HepG2 (cell line): ENCODE measurements at regions not wholly inside any gene's neighbourhood (a gene's known extent, or its start where the extent isn't known, plus 50 kb on each side); places are given as distances from the start of the nearest gene placed in this dataset.

ENCODE experiments used
- ATAC-seq: fragments of 200-7000 bp; cut with Tn5 transposase; 3 replicates; pipeline ENCODE4 v1.9.1; 2020; ENCODE audit warnings: mild to moderate bottlenecking, moderate library complexity
- BruUV-seq: library from RNA; stranded (reverse); fragments of 400-500 nt; replicated peaks from 2 replicates; lab custom pipeline; 2021; lab: Mats Ljungman, UMichigan
- CTCF ChIA-PET: fragments of 300-600 bp; formaldehyde crosslinking; extraction: SDS; loops from one replicate; lab custom pipeline; 2021; ENCODE audit warnings: low total read pairs, inconsistent platforms, low intra/inter-chr PET ratio; lab: Yijun Ruan, JAX
- POLR2A ChIA-PET: fragments of 350-600 bp; sonication (Branson Sonifier 250); formaldehyde crosslinking; loops from one replicate; lab custom pipeline; 2020; ENCODE audit warnings: antibody characterized with exemption, inconsistent platforms; lab: Yijun Ruan, JAX
- DNase-seq: peaks from one replicate; pipeline ENCODE4 v3.0.0-alpha.2; 2015; ENCODE audit warnings: low spot score
- FAIRE-seq: peaks from 3 replicates; lab custom pipeline; 2011; peaks lifted over from hg19 to GRCh38; lab: Jason Lieb, UNC
- H2AFZ ChIP-seq: one replicate; pipeline ENCODE4 v1.6.1; 2011; ENCODE audit warnings: low read length, inconsistent platforms
- H3K27ac ChIP-seq: fragments of 300-600 bp; 3 replicates; pipeline ENCODE4 v1.8.0; 2011; ENCODE audit warnings: mixed run types, mild to moderate bottlenecking, mixed read lengths, low read length, inconsistent platforms; ENCODE audit not compliant: insufficient read depth; ENCODE audit errors: extremely low read length
- H3K27me3 ChIP-seq, 2 experiments: fragments of 200-600 bp in 1 of 2; 2 replicates in 1 of 2; 3 replicates in 1 of 2; pipeline versions ENCODE4 v1.6.0 to v1.8.0; 2011; ENCODE audit warnings: low read length in 2 of 2, mild to moderate bottlenecking in 2 of 2, moderate library complexity in 2 of 2, inconsistent platforms in 1 of 2; ENCODE audit not compliant: insufficient read depth in 2 of 2, control insufficient read depth in 1 of 2
- H3K36me3 ChIP-seq, 2 experiments: fragments of 200-600 bp in 1 of 2; replicated peaks in 1 of 2; 2 replicates in 1 of 2; 3 replicates in 1 of 2; pipeline versions ENCODE4 v1.5.1 to v1.8.0; 2011; ENCODE audit warnings: low read length in 2 of 2, inconsistent platforms in 1 of 2; ENCODE audit not compliant: insufficient read depth in 2 of 2, control insufficient read depth in 1 of 2
- H3K4me1 ChIP-seq: 2 replicates; pipeline ENCODE4 v1.5.1; 2012; ENCODE audit warnings: low read length, inconsistent platforms; ENCODE audit not compliant: insufficient read depth
- H3K4me2 ChIP-seq: 2 replicates; pipeline ENCODE4 v1.6.0; 2011; ENCODE audit warnings: low read depth, low read length, inconsistent platforms
- H3K4me3 ChIP-seq, 3 experiments: fragments of 200-600 bp in 1 of 3; sonication (generic), shearing (Covaris generic) in 1 of 3; replicated peaks in 1 of 3; 2 replicates each; pipeline ENCODE4 v1.5.1; 2011 to 2016; ENCODE audit warnings: low read length in 3 of 3, inconsistent platforms in 2 of 3, low read depth in 2 of 3, mild to moderate bottlenecking in 2 of 3, control low read depth in 1 of 3, mixed read lengths in 1 of 3; ENCODE audit not compliant: insufficient read depth in 1 of 3
- H3K79me2 ChIP-seq: one replicate; pipeline ENCODE4 v1.6.1; 2011; ENCODE audit warnings: low read length, inconsistent platforms; ENCODE audit not compliant: insufficient read depth
- H3K9ac ChIP-seq: 2 replicates; pipeline ENCODE4 v1.6.0; 2011; ENCODE audit warnings: mild to moderate bottlenecking, low read depth, low read length, inconsistent platforms; ENCODE audit not compliant: insufficient read depth
- H3K9me3 ChIP-seq: 2 replicates; pipeline ENCODE4 v1.5.1; 2012; ENCODE audit warnings: mild to moderate bottlenecking, low read length
- H4K20me1 ChIP-seq: 2 replicates; pipeline ENCODE4 v1.6.0; 2011; ENCODE audit warnings: inconsistent platforms, mild to moderate bottlenecking, low read length, moderate library complexity; ENCODE audit not compliant: insufficient read depth
- GATAD1 ChIP-seq: IDR thresholded peaks from 2 replicates; pipeline ENCODE4 v1.6.1; 2016; ENCODE audit warnings: missing genetic modification reagents, missing compliant biosample characterization
- HOXA9 ChIP-seq: sonication (generic); formaldehyde crosslinking; IDR thresholded peaks from 2 replicates; pipeline ENCODE4 v1.8.1; 2022; ENCODE audit warnings: missing genetic modification reagents, mild to moderate bottlenecking, moderate library complexity, borderline replicate concordance
- KLF6 ChIP-seq: IDR thresholded peaks from 2 replicates; pipeline ENCODE4 v1.8.0; 2016; ENCODE audit warnings: missing biosample characterization, missing genetic modification reagents
- MEIS2 ChIP-seq: sonication (generic); formaldehyde crosslinking; IDR thresholded peaks from 2 replicates; pipeline ENCODE4 v1.9.0; 2021; ENCODE audit warnings: mild to moderate bottlenecking, missing genetic modification reagents
- MTF1 ChIP-seq: sonication (generic); formaldehyde crosslinking; IDR thresholded peaks from 2 replicates; pipeline ENCODE4 v1.5.0; 2020; ENCODE audit warnings: missing genetic modification reagents
- MXI1 ChIP-seq: IDR thresholded peaks from 3 replicates; pipeline ENCODE4 v1.6.1; 2012; ENCODE audit warnings: low read depth, low read length, inconsistent platforms, borderline replicate concordance
- NFKB2 ChIP-seq: sonication (generic); formaldehyde crosslinking; IDR thresholded peaks from 2 replicates; pipeline ENCODE4 v1.4.0; 2020; ENCODE audit warnings: missing genetic modification reagents, borderline replicate concordance
- PRPF4 ChIP-seq: fragments of 200-400 bp; formaldehyde crosslinking; IDR thresholded peaks from 2 replicates; pipeline ENCODE4 v1.6.1; 2016; ENCODE audit warnings: low read length, low read depth; ENCODE audit not compliant: poor library complexity, severe bottlenecking
- SPEN ChIP-seq: sonication (generic); formaldehyde crosslinking; IDR thresholded peaks from 2 replicates; pipeline ENCODE4 v1.5.1; 2020; ENCODE audit warnings: low read depth, mild to moderate bottlenecking, missing genetic modification reagents
- U2AF1 ChIP-seq: fragments of 200-400 bp; formaldehyde crosslinking; optimal IDR thresholded peaks from 2 replicates; pipeline ENCODE3; 2017; ENCODE audit warnings: mild to moderate bottlenecking, low read depth, low read length
- ZNF253 ChIP-seq: sonication (generic); formaldehyde crosslinking; IDR thresholded peaks from 2 replicates; pipeline ENCODE4 v1.8.0; 2022; ENCODE audit warnings: mild to moderate bottlenecking, missing genetic modification reagents, borderline replicate concordance
- ZNF275 ChIP-seq: sonication (generic); formaldehyde crosslinking; IDR thresholded peaks from 2 replicates; pipeline ENCODE4 v1.8.0; 2022; ENCODE audit warnings: missing genetic modification reagents, mild to moderate bottlenecking, inconsistent platforms, borderline replicate concordance
- ZNF460 ChIP-seq: sonication (generic); formaldehyde crosslinking; IDR thresholded peaks from 2 replicates; pipeline ENCODE4 v1.5.1; 2020; ENCODE audit warnings: missing genetic modification reagents, mild to moderate bottlenecking, borderline replicate concordance
- ZNF580 ChIP-seq: IDR thresholded peaks from 2 replicates; pipeline ENCODE4 v1.6.1; 2016; ENCODE audit warnings: low read depth, borderline replicate concordance
- WGBS: methylation state at CpG from one replicate; pipeline ENCODE4 v1.1.6; 2017; ENCODE audit warnings: low lambda C conversion rate; 5-methylcytosine and 5-hydroxymethylcytosine counted together
- in situ Hi-C: cut with HindIII; loops from 2 replicates; pipeline ENCODE4 v1.10.0; 2017; ENCODE audit warnings: low pct_unique_long_range_greater_than_20kb; ENCODE audit not compliant: extremely low pct_ligation_motif_present
- intact Hi-C: fragments of 100-400 bp; cut with micrococcal nuclease; formaldehyde crosslinking; loops from one replicate; pipeline ENCODE4 v1.10.0; 2022; ENCODE audit not compliant: unreplicated experiment
- TF ChIP-seq, protein P1 (sequence below): fragments of 450-650 bp; IDR thresholded peaks from 2 replicates; pipeline ENCODE4 v1.6.1; 2016
- TF ChIP-seq, protein P2 (sequence below): sonication (generic); formaldehyde crosslinking; IDR thresholded peaks from 2 replicates; pipeline ENCODE4 v1.5.1; 2020; ENCODE audit warnings: missing genetic modification reagents, mild to moderate bottlenecking, borderline replicate concordance

- no peaks in the 10 kb centered on the region for H3K79me2 ChIP-seq
- H3K4me3 ChIP-seq, result no peak overlapping the region
- intact Hi-C loops (no loop called here), in situ Hi-C loops (no loop called here)
- H3K36me3 ChIP-seq, result no peaks in the 10 kb centered on the region
- DNase-seq (no peak), FAIRE-seq (no peak), ATAC-seq (no peak)
- H4K20me1 ChIP-seq, result no peaks in the 10 kb centered on the region; the same call in 1 of the 2 replicates
- BruUV-seq, result no TSS peak
- no peak overlapping the region for H3K4me2 ChIP-seq
- TF ChIP-seq, protein P1, sequence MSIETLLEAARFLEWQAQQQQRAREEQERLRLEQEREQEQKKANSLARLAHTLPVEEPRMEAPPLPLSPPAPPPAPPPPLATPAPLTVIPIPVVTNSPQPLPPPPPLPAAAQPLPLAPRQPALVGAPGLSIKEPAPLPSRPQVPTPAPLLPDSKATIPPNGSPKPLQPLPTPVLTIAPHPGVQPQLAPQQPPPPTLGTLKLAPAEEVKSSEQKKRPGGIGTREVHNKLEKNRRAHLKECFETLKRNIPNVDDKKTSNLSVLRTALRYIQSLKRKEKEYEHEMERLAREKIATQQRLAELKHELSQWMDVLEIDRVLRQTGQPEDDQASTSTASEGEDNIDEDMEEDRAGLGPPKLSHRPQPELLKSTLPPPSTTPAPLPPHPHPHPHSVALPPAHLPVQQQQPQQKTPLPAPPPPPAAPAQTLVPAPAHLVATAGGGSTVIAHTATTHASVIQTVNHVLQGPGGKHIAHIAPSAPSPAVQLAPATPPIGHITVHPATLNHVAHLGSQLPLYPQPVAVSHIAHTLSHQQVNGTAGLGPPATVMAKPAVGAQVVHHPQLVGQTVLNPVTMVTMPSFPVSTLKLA, result no peak
- TF ChIP-seq ZNF275 (CRISPR knock-in tag) (no peak), ZNF253 (CRISPR knock-in tag) (no peak), GATAD1 (no peak), ZNF580 (CRISPR knock-in tag) (no peak)
- H3K27ac ChIP-seq, result no peak overlapping the region
- no peaks in the 10 kb centered on the region for H3K4me1 ChIP-seq
- 23% methylated on average over 6 of the region's 6 CpGs for WGBS
- H2AFZ ChIP-seq, result no peak overlapping the region
- H3K9me3 ChIP-seq, result no peaks in the 10 kb centered on the region
- no peaks in the 10 kb centered on the region; a peak in 1 of 5 replicates for H3K27me3 ChIP-seq
- H3K9ac ChIP-seq, result no peak overlapping the region
- ChIA-PET POLR2A (no interaction called here), CTCF (no interaction called here)
Measured at GRCh38 chr2:133825778-133826177, 257.5 kb upstream of the NCKAP5 start.

DNA sequence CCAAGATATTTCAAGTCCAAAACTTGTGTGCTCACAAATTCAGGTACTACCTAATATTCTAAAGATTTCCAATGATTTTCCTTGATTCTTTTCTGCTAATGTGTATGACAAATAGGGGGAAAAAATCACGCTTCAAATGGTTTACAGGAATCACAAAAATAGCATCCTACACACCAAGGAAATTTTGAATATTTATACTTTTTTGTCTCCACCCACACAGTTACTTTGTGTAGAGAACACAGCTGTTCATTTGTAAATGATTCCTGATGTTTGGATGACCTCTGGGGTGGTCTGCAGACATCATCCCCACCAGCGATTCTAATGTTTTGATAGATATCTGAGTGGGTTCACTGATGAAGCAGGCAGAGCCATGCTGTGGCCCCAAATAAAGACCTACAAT is 260.6 kb upstream of the NCKAP5 start:
- H3K27me3 ChIP-seq, result no peaks in the 10 kb centered on the region
- in situ Hi-C loops (no loop called here), intact Hi-C loops (no loop called here)
- no peaks in the 10 kb centered on the region for H3K9me3 ChIP-seq
- DNase-seq (no peak), FAIRE-seq (no peak), ATAC-seq (no peak)
- no peak overlapping the region for H2AFZ ChIP-seq
- CTCF ChIA-PET, result no interaction called here
- POLR2A ChIA-PET, result no interaction called here
- H3K27ac ChIP-seq, result no peak overlapping the region
- no peak overlapping the region for H3K4me3 ChIP-seq
- no TSS peak for BruUV-seq
- no peaks in the 10 kb centered on the region for H3K36me3 ChIP-seq
- no peak overlapping the region for H3K4me2 ChIP-seq
- no peak overlapping the region for H3K9ac ChIP-seq
- H3K4me1 ChIP-seq, result no peaks in the 10 kb centered on the region
- no peaks in the 10 kb centered on the region for H3K79me2 ChIP-seq
- 2% methylated on average over 2 of the region's 2 CpGs for WGBS
- H4K20me1 ChIP-seq, result no peaks in the 10 kb centered on the region; the same call in 1 of the 2 replicates
- TF ChIP-seq HOXA9, result no peak
- TF ChIP-seq U2AF1, result no peak
- TF ChIP-seq MTF1 (CRISPR knock-in tag), result no peak
- TF ChIP-seq KLF6 (CRISPR knock-in tag), result no peak
- TF ChIP-seq, protein P2, sequence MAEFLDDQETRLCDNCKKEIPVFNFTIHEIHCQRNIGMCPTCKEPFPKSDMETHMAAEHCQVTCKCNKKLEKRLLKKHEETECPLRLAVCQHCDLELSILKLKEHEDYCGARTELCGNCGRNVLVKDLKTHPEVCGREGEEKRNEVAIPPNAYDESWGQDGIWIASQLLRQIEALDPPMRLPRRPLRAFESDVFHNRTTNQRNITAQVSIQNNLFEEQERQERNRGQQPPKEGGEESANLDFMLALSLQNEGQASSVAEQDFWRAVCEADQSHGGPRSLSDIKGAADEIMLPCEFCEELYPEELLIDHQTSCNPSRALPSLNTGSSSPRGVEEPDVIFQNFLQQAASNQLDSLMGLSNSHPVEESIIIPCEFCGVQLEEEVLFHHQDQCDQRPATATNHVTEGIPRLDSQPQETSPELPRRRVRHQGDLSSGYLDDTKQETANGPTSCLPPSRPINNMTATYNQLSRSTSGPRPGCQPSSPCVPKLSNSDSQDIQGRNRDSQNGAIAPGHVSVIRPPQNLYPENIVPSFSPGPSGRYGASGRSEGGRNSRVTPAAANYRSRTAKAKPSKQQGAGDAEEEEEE (CRISPR knock-in tag), result no peak
- no peak for TF ChIP-seq NFKB2 (CRISPR knock-in tag)
- TF ChIP-seq MEIS2 (CRISPR knock-in tag), result no peak
- TF ChIP-seq SPEN (CRISPR knock-in tag), result no peak
- TF ChIP-seq ZNF460, result no peak
- no peak for TF ChIP-seq MXI1
- no peak for TF ChIP-seq PRPF4
